ENCODE measurements at regions not wholly inside any gene's neighbourhood (a gene's known extent, or its start where the extent isn't known, plus 50 kb on each side); places are given as distances from the start of the nearest gene placed in this dataset.

- TF ChIP-seq CTCF (conservative IDR thresholded peaks at IDR 0.05): no peak
- DNase-seq (ENCODE audit: low read depth, low spot score): no peak
- Mint-ChIP-seq H3K4me3 (no peak overlapping the region), H3K36me3 (ENCODE audit: low read depth) (no peaks in the 10 kb centered on the region), H3K9me3 (no peaks in the 10 kb centered on the region), H3K27me3 (ENCODE audit: low read depth) (no peaks in the 10 kb centered on the region), H3K4me1 (no peaks in the 10 kb centered on the region), H3K27ac (ENCODE audit: unreplicated experiment) (no peak overlapping the region)
Measured at GRCh38 chr2:4272261-4272858, 569.0 kb downstream of the DCDC2C start.

- no peak for DNase-seq (ENCODE audit: low read depth, low spot score)
- Mint-ChIP-seq H3K27ac (ENCODE audit: unreplicated experiment) (no peak overlapping the region), H3K9me3 (no peaks in the 10 kb centered on the region), H3K27me3 (ENCODE audit: low read depth) (no peaks in the 10 kb centered on the region), H3K4me3 (no peak overlapping the region), H3K4me1 (peaks cover 2% of the 10 kb centered on the region), H3K36me3 (ENCODE audit: low read depth) (no peaks in the 10 kb centered on the region)
- TF ChIP-seq CTCF (conservative IDR thresholded peaks at IDR 0.05): no peak
Measured at GRCh38 chr2:4278392-4278791, 575.0 kb downstream of the DCDC2C start.

GRCh38 chr2:4279431-4279830 lies 576.1 kb downstream of the DCDC2C start:
- Mint-ChIP-seq H3K4me1 (peaks cover 9% of the 10 kb centered on the region), H3K27ac (ENCODE audit: unreplicated experiment) (no peak overlapping the region), H3K4me3 (no peak overlapping the region), H3K27me3 (ENCODE audit: low read depth) (no peaks in the 10 kb centered on the region), H3K36me3 (ENCODE audit: low read depth) (no peaks in the 10 kb centered on the region), H3K9me3 (no peaks in the 10 kb centered on the region)
- no peak for TF ChIP-seq CTCF (conservative IDR thresholded peaks at IDR 0.05)
- DNase-seq (ENCODE audit: low read depth, low spot score): no peak

GRCh38 chr2:4291430-4291829 lies 588.1 kb downstream of the DCDC2C start:
- Mint-ChIP-seq H3K4me1 (no peaks in the 10 kb centered on the region), H3K27ac (ENCODE audit: unreplicated experiment) (no peak overlapping the region), H3K36me3 (ENCODE audit: low read depth) (no peaks in the 10 kb centered on the region), H3K27me3 (ENCODE audit: low read depth) (no peaks in the 10 kb centered on the region), H3K4me3 (no peak overlapping the region), H3K9me3 (peaks cover 4% of the 10 kb centered on the region)
- no peak for TF ChIP-seq CTCF (conservative IDR thresholded peaks at IDR 0.05)
- DNase-seq (ENCODE audit: low read depth, low spot score): no peak

- Mint-ChIP-seq H3K27me3 (ENCODE audit: low read depth) (no peaks in the 10 kb centered on the region), H3K36me3 (ENCODE audit: low read depth) (no peaks in the 10 kb centered on the region), H3K4me3 (no peak overlapping the region), H3K9me3 (no peaks in the 10 kb centered on the region), H3K4me1 (no peaks in the 10 kb centered on the region), H3K27ac (ENCODE audit: unreplicated experiment) (no peak overlapping the region)
- DNase-seq (ENCODE audit: low read depth, low spot score): no peak
- no peak for TF ChIP-seq CTCF (conservative IDR thresholded peaks at IDR 0.05)
Measured at GRCh38 chr2:4295680-4296079, 592.3 kb downstream of the DCDC2C start.

Data from neural crest cell (in vitro differentiated cells).